Esophagus squamous epithelium (tissue), 5 donors: ENCODE measurements at regions not wholly inside any gene's neighbourhood (a gene's known extent, or its start where the extent isn't known, plus 50 kb on each side); places are given as distances from the start of the nearest gene placed in this dataset.

Experiments used
- DNase-seq: peaks from one replicate; lab custom pipeline; 2025; lab: John Stamatoyannopoulos, UW
- H3K27ac ChIP-seq, 4 donors: fragments of 200-600 bp; sonication (generic); one replicate each; pipeline ENCODE4 v1.5.1; 2016 to 2019; ENCODE audit warnings: mild to moderate bottlenecking in 1 of 4
- H3K27me3 ChIP-seq, 4 donors: fragments of 200-600 bp; sonication (generic); 1 replicate in 3 of 4; 2 replicates in 1 of 4; pipeline versions ENCODE4 v1.5.1 to v1.6.0; 2017 to 2021; ENCODE audit warnings: antibody characterized with exemption in 1 of 4
- H3K36me3 ChIP-seq, 3 donors: fragments of 200-600 bp; sonication (generic); one replicate each; pipeline ENCODE4 v1.5.1; 2016 to 2019
- H3K4me1 ChIP-seq, 3 donors: fragments of 200-600 bp; sonication (generic); one replicate each; pipeline ENCODE4 v1.5.1; 2017 to 2019
- H3K4me3 ChIP-seq, 4 donors: fragments of 200-600 bp; sonication (generic); 1 replicate in 3 of 4; 2 replicates in 1 of 4; pipeline ENCODE4 v1.5.1; 2016 to 2019; ENCODE audit warnings: mild to moderate bottlenecking in 2 of 4, moderate library complexity in 1 of 4
- H3K9me3 ChIP-seq, 3 donors: fragments of 200-600 bp; sonication (generic); one replicate each; pipeline ENCODE4 v1.5.1; 2016 to 2019
- POLR2A ChIP-seq, 4 donors: fragments of 450-650 bp; IDR thresholded peaks; one replicate each; pipeline ENCODE4 v1.6.1; 2017; ENCODE audit warnings: antibody characterized with exemption in 4 of 4, mild to moderate bottlenecking in 4 of 4, moderate library complexity in 3 of 4
- WGBS, 2 donors: methylation state at CpG; one replicate each; pipeline ENCODE4 v1.1.5; 2018; 5-methylcytosine and 5-hydroxymethylcytosine counted together
- intact Hi-C: fragments of 100-400 bp; cut with DNase I; formaldehyde crosslinking; loops from one replicate; pipeline ENCODE4 v1.15.0; 2022
- TF ChIP-seq, protein P1 (sequence below), 6 experiments: fragments of 450-650 bp in 4 of 6; fragments of 200-600 bp in 2 of 6; sonication (generic) in 2 of 6; IDR thresholded peaks; one replicate each; pipeline ENCODE4 v1.5.1; 2016 to 2019; ENCODE audit warnings: antibody characterized with exemption in 6 of 6, mild to moderate bottlenecking in 4 of 6, moderate library complexity in 4 of 6
- donor health status: DM: yes; HTN: yes; CAD: no.

DNA sequence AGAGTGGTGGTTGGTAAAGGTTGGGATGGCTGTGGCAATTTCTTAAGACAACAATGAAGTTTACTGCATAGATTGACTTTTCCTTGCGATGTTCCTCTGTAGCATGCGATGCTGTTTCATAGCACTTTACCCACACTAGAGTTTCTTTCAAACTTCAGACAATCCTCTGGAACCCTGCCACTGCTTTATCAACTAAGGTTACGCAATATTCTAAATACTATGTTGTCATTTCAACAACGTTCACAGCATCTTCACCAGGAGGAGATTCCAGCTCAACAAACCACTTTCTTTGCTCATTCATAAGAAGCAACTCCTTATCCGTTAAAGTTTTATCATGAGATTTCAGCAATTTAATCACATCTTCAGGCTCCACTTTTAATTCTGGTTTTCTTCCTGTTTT, 161.2 kb upstream of the NRSN1 start:
- no peak overlapping the region for H3K27ac ChIP-seq
- no peaks in the 10 kb centered on the region for H3K36me3 ChIP-seq
- no peak for TF ChIP-seq POLR2A (IDR thresholded peaks at IDR 0.05)
- TF ChIP-seq, protein P1, sequence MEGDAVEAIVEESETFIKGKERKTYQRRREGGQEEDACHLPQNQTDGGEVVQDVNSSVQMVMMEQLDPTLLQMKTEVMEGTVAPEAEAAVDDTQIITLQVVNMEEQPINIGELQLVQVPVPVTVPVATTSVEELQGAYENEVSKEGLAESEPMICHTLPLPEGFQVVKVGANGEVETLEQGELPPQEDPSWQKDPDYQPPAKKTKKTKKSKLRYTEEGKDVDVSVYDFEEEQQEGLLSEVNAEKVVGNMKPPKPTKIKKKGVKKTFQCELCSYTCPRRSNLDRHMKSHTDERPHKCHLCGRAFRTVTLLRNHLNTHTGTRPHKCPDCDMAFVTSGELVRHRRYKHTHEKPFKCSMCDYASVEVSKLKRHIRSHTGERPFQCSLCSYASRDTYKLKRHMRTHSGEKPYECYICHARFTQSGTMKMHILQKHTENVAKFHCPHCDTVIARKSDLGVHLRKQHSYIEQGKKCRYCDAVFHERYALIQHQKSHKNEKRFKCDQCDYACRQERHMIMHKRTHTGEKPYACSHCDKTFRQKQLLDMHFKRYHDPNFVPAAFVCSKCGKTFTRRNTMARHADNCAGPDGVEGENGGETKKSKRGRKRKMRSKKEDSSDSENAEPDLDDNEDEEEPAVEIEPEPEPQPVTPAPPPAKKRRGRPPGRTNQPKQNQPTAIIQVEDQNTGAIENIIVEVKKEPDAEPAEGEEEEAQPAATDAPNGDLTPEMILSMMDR (IDR thresholded peaks at IDR 0.05): no peak
- 67 to 73% methylated on average over 5 of the region's 5 CpGs for WGBS, 2 donors
- H3K4me3 ChIP-seq: no peak overlapping the region
- no peak for DNase-seq
- H3K9me3 ChIP-seq: no peaks in the 10 kb centered on the region
- intact Hi-C loops: no loop called here
- no peaks in the 10 kb centered on the region for H3K4me1 ChIP-seq
- no peaks in the 10 kb centered on the region for H3K27me3 ChIP-seq

DNA sequence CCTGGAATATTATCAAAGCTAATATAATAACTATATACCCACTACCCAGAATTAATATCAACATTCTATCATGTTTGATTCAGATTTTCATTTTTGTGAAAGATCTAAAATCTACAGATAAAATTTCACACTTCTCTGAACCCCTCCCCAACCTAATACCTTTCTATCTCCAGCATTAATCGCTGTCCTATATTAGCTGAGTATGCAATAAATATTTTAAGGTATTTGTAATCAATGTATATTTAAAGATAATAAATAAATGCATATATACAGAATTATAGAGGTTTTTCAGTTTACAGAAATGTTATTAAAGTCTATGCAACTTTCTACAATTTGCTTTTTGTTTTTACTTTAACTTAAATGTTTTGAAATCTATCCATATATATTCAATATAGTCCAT, 156.7 kb upstream of the NRSN1 start:
- no peak overlapping the region for H3K4me3 ChIP-seq
- H3K27ac ChIP-seq: no peak overlapping the region
- no peak for DNase-seq
- intact Hi-C loops: no loop called here
- no peaks in the 10 kb centered on the region for H3K9me3 ChIP-seq
- TF ChIP-seq POLR2A (IDR thresholded peaks at IDR 0.05): no peak
- TF ChIP-seq, protein P1 (IDR thresholded peaks at IDR 0.05): no peak
- H3K36me3 ChIP-seq: no peaks in the 10 kb centered on the region
- WGBS, 2 donors: 79 to 93% methylated on average over 1 of the region's 1 CpG
- H3K4me1 ChIP-seq: no peaks in the 10 kb centered on the region
- H3K27me3 ChIP-seq: no peaks in the 10 kb centered on the region

DNA sequence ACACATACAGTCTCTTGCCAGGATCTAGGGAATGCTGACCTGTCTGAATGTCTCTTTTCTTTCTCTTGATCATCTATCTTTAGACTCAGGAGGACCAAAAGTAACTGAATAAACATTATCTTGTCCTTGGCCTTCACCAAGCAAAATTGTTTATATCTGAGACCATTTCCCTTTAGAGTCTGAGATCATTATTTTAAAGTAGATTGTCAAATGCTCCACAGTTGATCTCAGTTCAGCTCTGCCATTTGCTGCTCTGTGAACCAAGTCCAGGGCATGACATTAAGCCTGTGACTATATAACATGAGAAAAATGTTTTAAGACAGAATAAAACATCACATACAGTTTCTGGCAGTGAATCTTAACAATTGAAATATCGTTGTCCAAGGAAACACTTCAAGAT, 148.3 kb upstream of the NRSN1 start:
- no peak for DNase-seq
- H3K4me3 ChIP-seq: no peak overlapping the region
- intact Hi-C loops: no loop called here
- TF ChIP-seq POLR2A (IDR thresholded peaks at IDR 0.05): no peak
- TF ChIP-seq, protein P1 (IDR thresholded peaks at IDR 0.05): no peak
- WGBS, 2 donors: 60 to 77% methylated on average over 1 of the region's 1 CpG
- H3K27ac ChIP-seq: no peak overlapping the region
- H3K36me3 ChIP-seq: no peaks in the 10 kb centered on the region
- no peaks in the 10 kb centered on the region for H3K4me1 ChIP-seq
- no peaks in the 10 kb centered on the region for H3K27me3 ChIP-seq
- H3K9me3 ChIP-seq: no peaks in the 10 kb centered on the region

DNA sequence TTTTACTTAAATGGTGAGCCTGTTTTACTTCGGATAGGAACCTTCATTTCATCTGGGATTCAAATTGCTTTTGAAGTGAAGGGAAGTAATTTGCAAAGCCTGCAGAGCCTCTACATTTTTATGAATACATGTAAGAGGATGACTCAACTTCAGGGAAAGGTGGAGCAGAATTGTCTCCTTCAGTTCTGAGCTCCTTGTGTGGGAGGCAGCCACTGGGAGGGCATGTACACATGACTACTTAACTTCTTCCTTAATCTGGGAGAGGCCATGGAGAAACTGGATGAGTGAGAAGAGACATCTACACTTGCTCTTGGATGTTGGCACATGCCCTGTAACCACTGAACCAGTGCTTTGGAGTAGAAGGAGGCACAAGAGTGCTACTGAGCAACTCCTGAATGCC, 145.1 kb upstream of the NRSN1 start:
- no peak for DNase-seq

DNA sequence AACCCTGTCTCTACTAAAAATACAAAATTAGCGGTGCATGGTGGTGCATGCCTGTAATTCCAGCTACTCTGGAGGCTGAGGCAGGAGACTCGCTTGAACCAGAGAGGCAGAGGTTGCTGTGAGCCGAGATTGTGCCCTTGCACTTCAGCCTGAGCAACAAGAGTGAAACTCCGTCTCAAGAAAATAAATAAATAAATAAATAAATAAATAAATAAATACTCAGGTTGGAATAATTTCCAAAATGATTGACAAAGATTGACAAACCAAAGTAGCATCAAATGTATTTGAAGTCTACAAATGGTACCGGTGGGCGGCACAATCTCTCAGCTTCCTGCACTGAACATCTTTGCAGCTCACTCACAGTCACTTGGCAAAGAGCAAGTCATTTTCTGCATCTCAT, 144.1 kb upstream of the NRSN1 start:
- no peaks in the 10 kb centered on the region for H3K36me3 ChIP-seq
- intact Hi-C loops: no loop called here
- no peak overlapping the region for H3K4me3 ChIP-seq
- H3K27me3 ChIP-seq: no peaks in the 10 kb centered on the region
- WGBS, 2 donors: 74 to 93% methylated on average over 6 of the region's 6 CpGs
- TF ChIP-seq, protein P1 (IDR thresholded peaks at IDR 0.05): no peak
- TF ChIP-seq POLR2A (IDR thresholded peaks at IDR 0.05): no peak
- no peaks in the 10 kb centered on the region for H3K9me3 ChIP-seq
- no peak overlapping the region for H3K27ac ChIP-seq
- no peaks in the 10 kb centered on the region for H3K4me1 ChIP-seq
- DNase-seq: no peak

More for the DNA sequence above, 145.1 kb upstream of the NRSN1 start:
- Histone ChIP-seq H3K9me3 (no peaks in the 10 kb centered on the region), H3K27me3 (no peaks in the 10 kb centered on the region), H3K4me3 (no peak overlapping the region), H3K4me1 (no peaks in the 10 kb centered on the region), H3K36me3 (no peaks in the 10 kb centered on the region), H3K27ac (no peak overlapping the region)
- 38 to 50% methylated on average over 1 of the region's 1 CpG for WGBS, 2 donors
- intact Hi-C loops: no loop called here
- no peak for TF ChIP-seq POLR2A (IDR thresholded peaks at IDR 0.05)
- TF ChIP-seq, protein P1 (IDR thresholded peaks at IDR 0.05): no peak
